ENCODE measurements at regions not wholly inside any gene's neighbourhood (a gene's known extent, or its start where the extent isn't known, plus 50 kb on each side); places are given as distances from the start of the nearest gene placed in this dataset.

DNA sequence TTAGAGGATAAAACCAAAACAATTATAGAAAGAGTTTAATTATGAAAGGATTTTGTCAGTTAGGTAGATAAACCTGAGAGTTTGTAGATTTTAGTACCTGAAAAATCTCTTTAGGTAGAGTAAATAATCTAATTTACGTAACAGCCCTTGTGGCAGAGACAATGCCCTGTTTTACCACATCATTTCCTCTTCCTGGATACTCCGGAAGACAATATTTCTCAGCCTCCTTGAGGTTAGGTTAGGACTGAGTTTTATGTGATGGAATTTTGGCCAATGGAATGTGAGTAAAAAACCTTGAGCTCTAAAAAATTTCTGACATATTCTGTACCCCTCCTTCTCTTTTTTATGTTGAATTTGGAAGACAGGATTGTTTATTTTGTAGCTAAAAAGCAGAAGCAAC is 50.7 kb upstream of the TPRG1 start:
- Histone ChIP-seq H3K27ac (ENCODE audit: low read depth, low read length) (no peak overlapping the region), H3K4me3 (ENCODE audit: low read depth, low read length) (no peak overlapping the region), H3K9me3 (ENCODE audit: control insufficient read depth, insufficient read depth, low read length) (no peaks in the 10 kb centered on the region), H3K27me3 (ENCODE audit: control insufficient read depth, insufficient read depth, low read length) (peaks cover 4% of the 10 kb centered on the region)
- TF ChIP-seq, protein P1, sequence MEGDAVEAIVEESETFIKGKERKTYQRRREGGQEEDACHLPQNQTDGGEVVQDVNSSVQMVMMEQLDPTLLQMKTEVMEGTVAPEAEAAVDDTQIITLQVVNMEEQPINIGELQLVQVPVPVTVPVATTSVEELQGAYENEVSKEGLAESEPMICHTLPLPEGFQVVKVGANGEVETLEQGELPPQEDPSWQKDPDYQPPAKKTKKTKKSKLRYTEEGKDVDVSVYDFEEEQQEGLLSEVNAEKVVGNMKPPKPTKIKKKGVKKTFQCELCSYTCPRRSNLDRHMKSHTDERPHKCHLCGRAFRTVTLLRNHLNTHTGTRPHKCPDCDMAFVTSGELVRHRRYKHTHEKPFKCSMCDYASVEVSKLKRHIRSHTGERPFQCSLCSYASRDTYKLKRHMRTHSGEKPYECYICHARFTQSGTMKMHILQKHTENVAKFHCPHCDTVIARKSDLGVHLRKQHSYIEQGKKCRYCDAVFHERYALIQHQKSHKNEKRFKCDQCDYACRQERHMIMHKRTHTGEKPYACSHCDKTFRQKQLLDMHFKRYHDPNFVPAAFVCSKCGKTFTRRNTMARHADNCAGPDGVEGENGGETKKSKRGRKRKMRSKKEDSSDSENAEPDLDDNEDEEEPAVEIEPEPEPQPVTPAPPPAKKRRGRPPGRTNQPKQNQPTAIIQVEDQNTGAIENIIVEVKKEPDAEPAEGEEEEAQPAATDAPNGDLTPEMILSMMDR (IDR thresholded peaks at IDR 0.05; ENCODE audit: low read depth, low read length) = no peak
- POLR2A ChIA-PET = no interaction called here
- CTCF ChIA-PET = interaction anchor here (1.0 kb wide), 1 partner anchor 31 kb away, joined by 3 read pairs; no protein-coding TSS in a partner anchor
- no peak for DNase-seq (ENCODE audit: low read depth, low spot score)
